ENCODE measurements at regions not wholly inside any gene's neighbourhood (a gene's known extent, or its start where the extent isn't known, plus 50 kb on each side); places are given as distances from the start of the nearest gene placed in this dataset.

DNA sequence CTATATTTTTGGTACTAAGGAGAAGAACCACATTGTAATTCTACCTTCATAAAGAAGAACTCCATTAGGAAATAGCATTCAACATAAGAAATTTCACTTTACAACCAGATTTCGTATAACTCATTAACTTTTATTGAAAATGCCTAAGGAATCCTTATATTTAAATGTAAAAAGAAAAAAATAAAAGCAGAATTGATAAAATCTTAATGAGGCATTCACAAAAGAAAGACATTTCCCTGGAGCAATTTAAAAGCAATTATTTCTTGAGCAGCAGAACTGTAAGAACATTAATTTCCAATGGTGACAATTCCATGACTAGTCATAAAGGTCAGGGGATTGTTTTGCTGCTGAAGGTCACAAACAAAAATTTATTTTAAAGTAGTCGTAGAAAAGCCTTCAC is 1192.8 kb upstream of the TMEM132C start:
- TF ChIP-seq, protein P1, sequence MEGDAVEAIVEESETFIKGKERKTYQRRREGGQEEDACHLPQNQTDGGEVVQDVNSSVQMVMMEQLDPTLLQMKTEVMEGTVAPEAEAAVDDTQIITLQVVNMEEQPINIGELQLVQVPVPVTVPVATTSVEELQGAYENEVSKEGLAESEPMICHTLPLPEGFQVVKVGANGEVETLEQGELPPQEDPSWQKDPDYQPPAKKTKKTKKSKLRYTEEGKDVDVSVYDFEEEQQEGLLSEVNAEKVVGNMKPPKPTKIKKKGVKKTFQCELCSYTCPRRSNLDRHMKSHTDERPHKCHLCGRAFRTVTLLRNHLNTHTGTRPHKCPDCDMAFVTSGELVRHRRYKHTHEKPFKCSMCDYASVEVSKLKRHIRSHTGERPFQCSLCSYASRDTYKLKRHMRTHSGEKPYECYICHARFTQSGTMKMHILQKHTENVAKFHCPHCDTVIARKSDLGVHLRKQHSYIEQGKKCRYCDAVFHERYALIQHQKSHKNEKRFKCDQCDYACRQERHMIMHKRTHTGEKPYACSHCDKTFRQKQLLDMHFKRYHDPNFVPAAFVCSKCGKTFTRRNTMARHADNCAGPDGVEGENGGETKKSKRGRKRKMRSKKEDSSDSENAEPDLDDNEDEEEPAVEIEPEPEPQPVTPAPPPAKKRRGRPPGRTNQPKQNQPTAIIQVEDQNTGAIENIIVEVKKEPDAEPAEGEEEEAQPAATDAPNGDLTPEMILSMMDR (IDR thresholded peaks at IDR 0.05; ENCODE audit: low read depth, low read length) = no peak
- TF ChIP-seq POLR2A (IDR thresholded peaks at IDR 0.05; ENCODE audit: extremely low read depth, insufficient read length) = no peak
- no peak for TF ChIP-seq MYC (IDR thresholded peaks at IDR 0.05; ENCODE audit: low read depth, low read length)
